Left renal cortex interstitium (tissue), 4 donors: ENCODE measurements at regions not wholly inside any gene's neighbourhood (a gene's known extent, or its start where the extent isn't known, plus 50 kb on each side); places are given as distances from the start of the nearest gene placed in this dataset.

Experiments
- DNase-seq, 4 donors: peaks; one replicate each; pipeline ENCODE4 v3.0.0-alpha.2; 2013; ENCODE audit warnings: low read depth in 4 of 4, low spot score in 2 of 4, missing footprints in 1 of 4

- DNase-seq, result no peak
Observed at GRCh38 chr1:68950036-68950435, 453.2 kb upstream of the DEPDC1 start.

- no peak for DNase-seq
Observed at GRCh38 chr1:68953311-68953710, 456.4 kb upstream of the DEPDC1 start.

GRCh38 chr1:68954841-68955240, 458.0 kb upstream of the DEPDC1 start:
- DNase-seq, result no peak

- DNase-seq, result no peak
Observed at GRCh38 chr1:68955424-68955823, 458.5 kb upstream of the DEPDC1 start.

GRCh38 chr1:68958958-68959357, 462.1 kb upstream of the DEPDC1 start:
- no peak for DNase-seq

GRCh38 chr1:68959461-68960030, 462.7 kb upstream of the DEPDC1 start:
- DNase-seq, result no peak

GRCh38 chr1:68961143-68961542, 464.3 kb upstream of the DEPDC1 start:
- DNase-seq, result no peak

GRCh38 chr1:68963353-68963752, 466.5 kb upstream of the DEPDC1 start:
- DNase-seq, result no peak

GRCh38 chr1:68969441-68969840, 472.6 kb upstream of the DEPDC1 start:
- no peak for DNase-seq

GRCh38 chr1:68970571-68970970, 473.7 kb upstream of the DEPDC1 start:
- no peak for DNase-seq

- DNase-seq, result no peak
Observed at GRCh38 chr1:68973459-68974244, 476.8 kb upstream of the DEPDC1 start.

GRCh38 chr1:68974447-68974846, 477.6 kb upstream of the DEPDC1 start:
- DNase-seq, result no peak

- peak in 2 of 4 donors; percentile 41 to 50 for DNase-seq
Observed at GRCh38 chr1:68975212-68975933, 478.5 kb upstream of the DEPDC1 start.

- DNase-seq, result no peak
Observed at GRCh38 chr1:68976916-68977610, 480.2 kb upstream of the DEPDC1 start.

GRCh38 chr1:68979891-68980290, 483.0 kb upstream of the DEPDC1 start:
- DNase-seq, result no peak

GRCh38 chr1:68984289-68984688, 487.4 kb upstream of the DEPDC1 start:
- DNase-seq, result no peak

- DNase-seq, result no peak
Observed at GRCh38 chr1:68994096-68994495, 497.2 kb upstream of the DEPDC1 start.

GRCh38 chr1:69016468-69016867, 519.6 kb upstream of the DEPDC1 start:
- no peak for DNase-seq

- no peak for DNase-seq
Observed at GRCh38 chr1:69029649-69030048, 532.8 kb upstream of the DEPDC1 start.

GRCh38 chr1:69038379-69038778, 529.3 kb upstream of the LRRC7 start:
- no peak for DNase-seq

- DNase-seq, result no peak
Observed at GRCh38 chr1:69045572-69045971, 522.1 kb upstream of the LRRC7 start.
